KMS-11 (cell line): ENCODE measurements at regions not wholly inside any gene's neighbourhood (a gene's known extent, or its start where the extent isn't known, plus 50 kb on each side); places are given as distances from the start of the nearest gene placed in this dataset.

Experiments
- H2AFZ ChIP-seq: fragments of 200-600 bp; sonication (generic); 2 replicates; pipeline ENCODE4 v1.6.1; 2016; ENCODE audit warnings: antibody characterized with exemption, mixed run types, low read depth
- H3K27ac ChIP-seq: fragments of 200-600 bp; sonication (generic); 2 replicates; pipeline ENCODE4 v1.6.1; 2016; ENCODE audit warnings: mild to moderate bottlenecking, mixed run types
- H3K27me3 ChIP-seq: fragments of 200-600 bp; sonication (generic); 2 replicates; pipeline ENCODE4 v1.6.1; 2017; ENCODE audit warnings: mild to moderate bottlenecking, low read depth, mixed run types, moderate library complexity; ENCODE audit not compliant: insufficient read depth
- H3K36me3 ChIP-seq: fragments of 200-600 bp; sonication (generic); 2 replicates; pipeline ENCODE4 v1.6.1; 2017; ENCODE audit warnings: mild to moderate bottlenecking, mixed run types; ENCODE audit not compliant: insufficient read depth
- H3K4me1 ChIP-seq: fragments of 200-600 bp; sonication (generic); 2 replicates; pipeline ENCODE4 v1.6.1; 2016; ENCODE audit warnings: mild to moderate bottlenecking, low read depth, mixed run types; ENCODE audit not compliant: poor library complexity, severe bottlenecking
- H3K4me2 ChIP-seq: fragments of 200-600 bp; sonication (generic); 2 replicates; pipeline ENCODE4 v1.7.0; 2016; ENCODE audit warnings: mild to moderate bottlenecking, mixed run types
- H3K4me3 ChIP-seq: fragments of 200-600 bp; sonication (generic); IDR thresholded peaks from 2 replicates; pipeline ENCODE4 v1.6.1; 2017; ENCODE audit warnings: low read depth, low read length, mixed read lengths; ENCODE audit not compliant: insufficient read depth
- H3K79me2 ChIP-seq: fragments of 200-600 bp; sonication (generic); 2 replicates; pipeline ENCODE4 v1.6.1; 2016; ENCODE audit warnings: low read depth, mixed run types; ENCODE audit not compliant: insufficient read depth
- H3K9ac ChIP-seq: fragments of 200-600 bp; sonication (generic); 2 replicates; pipeline ENCODE4 v1.6.1; 2016; ENCODE audit warnings: mild to moderate bottlenecking, mixed run types
- H4K20me1 ChIP-seq: fragments of 200-600 bp; sonication (generic); 2 replicates; pipeline ENCODE4 v1.6.1; 2016; ENCODE audit warnings: mild to moderate bottlenecking, mixed run types; ENCODE audit not compliant: insufficient read depth
- CTCF ChIP-seq: fragments of 200-600 bp; sonication (generic); conservative IDR thresholded peaks from 2 replicates; pipeline ENCODE4 v1.6.1; 2017; ENCODE audit warnings: low read depth, mild to moderate bottlenecking, antibody characterized with exemption, low read length, moderate library complexity, mixed read lengths

- H3K27ac ChIP-seq, result no peak overlapping the region
- H3K4me1 ChIP-seq, result no peaks in the 10 kb centered on the region
- H3K9ac ChIP-seq, result no peak overlapping the region
- H3K36me3 ChIP-seq, result no peaks in the 10 kb centered on the region
- TF ChIP-seq CTCF, result no peak
- H3K27me3 ChIP-seq, result no peaks in the 10 kb centered on the region
- no peak overlapping the region for H2AFZ ChIP-seq
- H3K4me3 ChIP-seq, result no peak overlapping the region
- no peak overlapping the region for H3K4me2 ChIP-seq
- H3K79me2 ChIP-seq, result no peaks in the 10 kb centered on the region
- no peaks in the 10 kb centered on the region for H4K20me1 ChIP-seq
Measured at GRCh38 chr12:75877763-75878621, 153.6 kb downstream of the PHLDA1 start.

- no peak overlapping the region for H3K4me2 ChIP-seq
- no peak overlapping the region for H3K4me3 ChIP-seq
- H4K20me1 ChIP-seq, result no peaks in the 10 kb centered on the region
- TF ChIP-seq CTCF, result no peak
- no peaks in the 10 kb centered on the region for H3K36me3 ChIP-seq
- H3K4me1 ChIP-seq, result no peaks in the 10 kb centered on the region
- no peak overlapping the region for H3K27ac ChIP-seq
- no peaks in the 10 kb centered on the region for H3K79me2 ChIP-seq
- no peak overlapping the region for H3K9ac ChIP-seq
- H2AFZ ChIP-seq, result no peak overlapping the region
- no peaks in the 10 kb centered on the region for H3K27me3 ChIP-seq
Measured at GRCh38 chr12:75876832-75877762, 154.5 kb downstream of the PHLDA1 start.

- H3K27ac ChIP-seq, result no peak overlapping the region
- H3K9ac ChIP-seq, result no peak overlapping the region
Measured at GRCh38 chr12:75874441-75874840, 157.1 kb downstream of the PHLDA1 start.

GRCh38 chr12:75872762-75873161 is 158.8 kb downstream of the PHLDA1 start:
- TF ChIP-seq CTCF, result no peak
- no peaks in the 10 kb centered on the region for H4K20me1 ChIP-seq

More at GRCh38 chr12:75874441-75874840, 157.1 kb downstream of the PHLDA1 start:
- Histone ChIP-seq H3K4me3 (no peak overlapping the region), H3K36me3 (no peaks in the 10 kb centered on the region), H3K79me2 (no peaks in the 10 kb centered on the region), H3K4me2 (no peak overlapping the region), H3K27me3 (no peaks in the 10 kb centered on the region), H3K4me1 (no peaks in the 10 kb centered on the region), H2AFZ (no peak overlapping the region), H4K20me1 (no peaks in the 10 kb centered on the region)
- no peak for TF ChIP-seq CTCF

More at GRCh38 chr12:75872762-75873161, 158.8 kb downstream of the PHLDA1 start:
- Histone ChIP-seq H3K4me1 (no peaks in the 10 kb centered on the region), H3K27me3 (no peaks in the 10 kb centered on the region), H3K4me2 (no peak overlapping the region), H3K4me3 (no peak overlapping the region), H3K27ac (no peak overlapping the region), H3K9ac (no peak overlapping the region), H3K36me3 (no peaks in the 10 kb centered on the region), H3K79me2 (no peaks in the 10 kb centered on the region), H2AFZ (no peak overlapping the region)
